ENCODE measurements at regions not wholly inside any gene's neighbourhood (a gene's known extent, or its start where the extent isn't known, plus 50 kb on each side); places are given as distances from the start of the nearest gene placed in this dataset.

DNA sequence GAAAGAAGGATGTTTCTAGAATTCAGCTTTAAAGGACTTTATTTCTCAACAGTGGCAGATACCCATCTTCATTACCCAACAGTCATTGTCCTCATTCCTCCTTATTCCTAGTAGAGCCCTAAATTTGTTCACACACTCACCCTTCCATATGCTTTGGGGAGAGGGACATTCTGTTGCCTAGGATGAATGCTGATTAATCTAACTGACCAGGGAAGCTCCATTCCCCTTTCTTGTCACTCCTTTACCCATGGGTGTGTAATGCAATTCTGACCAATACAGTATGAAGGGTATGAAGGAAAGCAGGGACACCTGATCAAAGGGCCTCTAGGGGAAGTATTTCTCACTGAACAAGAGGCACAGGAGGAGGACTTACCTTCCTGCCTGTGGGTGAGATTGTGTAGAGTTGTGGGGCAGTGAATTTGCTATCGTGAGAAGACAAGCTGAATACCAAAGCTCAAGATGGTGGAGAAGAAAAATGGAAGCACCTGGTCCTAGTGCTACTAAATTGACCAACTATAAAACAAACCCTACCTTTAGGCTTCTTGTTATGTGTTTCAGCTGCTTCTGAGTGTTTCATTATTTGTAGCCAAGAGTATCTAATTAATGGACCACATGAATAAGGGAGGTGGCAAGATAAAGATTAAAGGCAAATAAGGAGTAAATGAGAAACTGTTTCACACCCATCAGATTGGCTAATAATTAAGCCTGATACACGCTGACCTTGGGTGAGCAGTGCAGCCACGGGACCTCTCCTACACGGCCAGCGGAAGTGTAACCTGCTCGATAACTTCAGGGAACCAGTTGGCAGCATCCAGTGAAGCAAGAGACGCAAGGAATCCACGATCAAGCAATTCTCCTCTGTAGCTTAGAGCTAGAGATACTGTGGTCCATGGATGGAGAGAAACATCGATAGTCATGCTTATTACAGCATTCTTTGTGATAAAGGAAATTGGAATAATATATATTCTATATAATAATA lies 202.3 kb downstream of the MYCN start:
- DNase-seq (ENCODE audit: extremely low spot score, insufficient read length, low read depth) (no peak), FAIRE-seq (no peak)

DNA sequence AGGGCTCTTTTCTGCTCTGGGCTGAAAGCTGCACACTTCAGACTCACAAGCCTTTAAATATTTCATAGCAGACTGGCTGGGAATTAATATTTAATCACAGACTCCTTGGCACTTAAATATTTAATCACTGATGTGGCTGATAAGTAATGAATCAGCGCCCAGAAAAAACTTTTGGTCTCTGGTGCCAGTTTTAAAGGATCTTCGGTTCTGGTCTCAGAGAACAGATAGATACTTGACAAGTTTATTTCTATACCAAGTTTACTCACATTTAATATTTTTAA lies 201.2 kb downstream of the MYCN start:
- DNase-seq (ENCODE audit: extremely low spot score, insufficient read length, low read depth) (no peak), FAIRE-seq (no peak)

GRCh38 chr2:16140771-16141640 lies 200.7 kb downstream of the MYCN start:
- no peak for FAIRE-seq
- no peak for DNase-seq (ENCODE audit: extremely low spot score, insufficient read length, low read depth)

DNA sequence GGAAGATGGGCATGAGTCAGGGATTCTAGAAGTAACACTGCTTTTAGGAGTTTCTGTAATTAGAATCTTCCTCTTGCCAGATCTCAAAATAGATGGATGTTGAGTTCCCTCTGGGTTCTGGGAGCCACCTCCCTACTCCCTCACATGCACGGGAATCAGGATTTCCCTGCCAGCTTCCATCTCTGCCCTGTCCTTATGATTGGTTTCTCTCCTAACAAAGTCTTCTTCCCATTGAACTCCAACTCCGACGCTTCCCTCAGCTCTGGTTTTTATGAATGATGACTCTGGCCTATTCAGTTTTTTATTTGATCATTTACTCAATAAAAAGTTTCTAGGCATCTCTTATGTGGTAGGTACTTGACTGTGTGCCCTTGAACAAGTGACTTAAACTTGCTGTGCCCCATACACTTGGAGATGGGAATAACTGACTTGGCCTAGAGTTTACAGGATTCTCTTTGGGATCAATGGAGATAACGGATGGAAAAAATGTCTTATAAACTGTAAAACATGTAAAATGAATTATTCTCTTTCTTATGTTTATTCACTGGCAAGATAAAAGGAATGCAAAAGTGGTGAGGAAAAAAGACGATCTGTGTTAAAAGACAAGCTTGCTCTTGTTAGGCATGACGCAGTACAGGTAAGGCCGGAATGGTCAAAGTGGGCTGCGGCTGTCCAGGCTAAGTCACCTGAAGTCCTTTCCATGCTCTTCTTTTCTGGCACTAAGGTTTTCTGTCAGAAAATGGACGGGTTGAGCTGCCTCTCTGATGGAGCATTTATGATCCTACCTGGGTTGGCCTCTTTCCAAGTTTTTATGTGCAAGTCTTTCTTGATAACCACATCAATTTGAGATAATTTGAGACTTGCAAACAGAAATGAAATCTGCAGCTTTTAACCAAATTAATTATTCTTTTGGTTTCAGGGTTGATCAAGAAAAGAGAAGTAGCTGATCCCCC lies 199.6 kb downstream of the MYCN start:
- DNase-seq (ENCODE audit: extremely low spot score, insufficient read length, low read depth), result no peak
- no peak for FAIRE-seq

GRCh38 chr2:16138811-16139662 lies 198.7 kb downstream of the MYCN start:
- FAIRE-seq, result no peak
- no peak for DNase-seq (ENCODE audit: extremely low spot score, insufficient read length, low read depth)

GRCh38 chr2:16137080-16137755 lies 196.9 kb downstream of the MYCN start:
- FAIRE-seq, result no peak

GRCh38 chr2:16136461-16137035 lies 196.2 kb downstream of the MYCN start:
- FAIRE-seq (no peak), DNase-seq (ENCODE audit: extremely low spot score, insufficient read length, low read depth) (no peak)

More at GRCh38 chr2:16137080-16137755, 196.9 kb downstream of the MYCN start:
- no peak for DNase-seq (ENCODE audit: extremely low spot score, insufficient read length, low read depth)

DNA sequence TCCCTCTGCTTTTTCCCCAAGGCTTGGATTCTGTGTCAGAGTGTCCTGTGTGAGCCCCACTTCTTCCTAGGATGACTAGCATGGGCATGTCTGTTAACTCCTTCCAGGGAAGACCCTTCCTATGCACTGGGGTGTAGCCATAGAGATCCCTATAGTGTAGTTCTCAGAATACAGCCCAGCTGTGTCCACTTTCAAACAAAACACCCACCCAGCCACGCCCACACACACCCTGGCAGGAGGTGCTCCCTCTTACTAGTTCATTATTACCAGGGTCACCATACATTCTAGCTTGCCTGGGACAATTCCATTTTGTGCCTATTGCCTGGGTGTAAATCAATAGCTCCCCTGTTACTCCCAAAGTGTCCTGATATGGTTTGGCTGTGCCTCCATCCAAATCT lies 195.6 kb downstream of the MYCN start:
- DNase-seq (ENCODE audit: extremely low spot score, insufficient read length, low read depth) (no peak), FAIRE-seq (no peak)

GRCh38 chr2:16135196-16135912 lies 195.0 kb downstream of the MYCN start:
- no peak for DNase-seq (ENCODE audit: extremely low spot score, insufficient read length, low read depth)

DNA sequence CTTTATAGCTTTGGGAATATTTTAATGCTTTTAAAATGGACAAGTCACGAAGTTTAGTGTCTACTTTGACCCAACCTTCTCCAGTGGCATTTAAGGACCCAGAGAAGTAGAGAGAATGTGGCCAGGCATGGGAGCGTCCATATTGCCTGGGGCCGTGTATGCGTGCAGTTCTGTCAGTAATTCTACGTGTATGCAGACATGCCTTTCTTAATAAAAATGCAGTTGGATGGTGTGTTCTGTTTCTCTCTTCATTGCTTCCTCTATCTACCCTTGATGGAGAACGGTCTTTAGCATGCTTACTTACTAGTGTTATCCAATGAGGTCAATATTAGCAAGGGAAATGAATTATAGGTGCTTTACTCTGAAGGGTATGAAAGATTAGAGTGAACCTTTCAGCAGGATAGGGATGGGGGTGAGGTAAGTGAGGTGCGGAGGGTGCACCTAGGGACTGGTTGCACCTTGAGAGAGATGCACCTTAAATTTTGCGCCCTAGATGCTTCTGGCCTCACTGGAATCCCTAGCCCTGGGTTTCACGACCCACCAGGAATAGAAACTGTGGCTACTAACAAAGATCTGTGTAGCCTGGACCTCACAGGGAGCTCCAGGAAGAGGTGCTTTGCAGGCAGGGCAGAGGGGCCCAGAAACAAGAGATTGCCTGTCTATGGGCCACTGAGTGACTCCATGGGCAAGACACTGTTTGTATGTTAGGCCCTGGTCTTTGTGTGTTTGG lies 194.3 kb downstream of the MYCN start:
- DNase-seq (ENCODE audit: extremely low spot score, insufficient read length, low read depth) (no peak), FAIRE-seq (no peak)

More at GRCh38 chr2:16135196-16135912, 195.0 kb downstream of the MYCN start:
- no peak for FAIRE-seq

GRCh38 chr2:16130906-16131400 lies 190.6 kb downstream of the MYCN start:
- DNase-seq (ENCODE audit: extremely low spot score, insufficient read length, low read depth), result no peak

GRCh38 chr2:16130541-16130880 lies 190.2 kb downstream of the MYCN start:
- no peak for FAIRE-seq

More at GRCh38 chr2:16130906-16131400, 190.6 kb downstream of the MYCN start:
- FAIRE-seq, result no peak

GRCh38 chr2:16129716-16130540 lies 189.6 kb downstream of the MYCN start:
- no peak for DNase-seq (ENCODE audit: extremely low spot score, insufficient read length, low read depth)
- FAIRE-seq, result no peak

More at GRCh38 chr2:16130541-16130880, 190.2 kb downstream of the MYCN start:
- DNase-seq (ENCODE audit: extremely low spot score, insufficient read length, low read depth), result no peak

DNA sequence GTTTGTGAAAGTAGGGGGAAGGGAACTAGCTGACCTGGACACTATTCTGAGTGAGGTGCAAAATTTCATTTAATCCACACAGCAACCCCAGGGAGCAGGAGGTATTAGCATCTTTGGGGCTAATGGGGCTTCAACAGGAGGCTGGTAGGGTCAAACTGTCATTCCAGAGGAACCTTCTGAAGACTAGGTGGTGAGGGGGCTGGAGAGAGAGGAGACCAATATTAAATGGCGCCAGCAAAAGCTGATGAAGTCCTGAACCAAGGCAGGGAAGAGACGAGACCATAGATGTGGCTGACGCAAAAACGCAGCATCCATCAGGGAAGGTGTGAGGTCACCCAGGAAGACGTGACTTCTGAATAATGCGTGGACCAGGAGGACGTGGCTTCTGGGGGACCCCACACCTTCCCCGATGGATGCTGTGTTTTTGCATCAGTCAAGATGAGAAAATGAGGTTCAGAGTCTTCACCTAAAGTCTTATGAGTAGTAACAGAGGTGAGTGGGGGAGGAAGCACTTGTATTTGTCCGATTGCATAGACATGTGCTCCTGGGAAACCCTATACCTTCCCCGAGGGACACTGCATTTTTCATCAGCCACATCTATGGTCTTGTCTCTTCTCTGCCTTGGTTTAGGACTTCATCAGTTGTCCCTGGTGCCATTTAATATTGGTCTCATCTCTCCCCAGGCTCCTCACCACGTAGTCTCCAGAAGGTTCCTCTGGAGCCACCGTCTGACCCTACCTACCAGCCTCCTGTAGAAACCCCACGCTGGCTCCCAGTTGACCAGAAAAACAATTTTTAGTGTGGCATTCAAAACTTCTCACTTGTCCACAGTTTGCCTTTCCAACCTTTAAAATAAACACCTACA lies 188.6 kb downstream of the MYCN start:
- DNase-seq (ENCODE audit: extremely low spot score, insufficient read length, low read depth) (no peak), FAIRE-seq (no peak)

DNA sequence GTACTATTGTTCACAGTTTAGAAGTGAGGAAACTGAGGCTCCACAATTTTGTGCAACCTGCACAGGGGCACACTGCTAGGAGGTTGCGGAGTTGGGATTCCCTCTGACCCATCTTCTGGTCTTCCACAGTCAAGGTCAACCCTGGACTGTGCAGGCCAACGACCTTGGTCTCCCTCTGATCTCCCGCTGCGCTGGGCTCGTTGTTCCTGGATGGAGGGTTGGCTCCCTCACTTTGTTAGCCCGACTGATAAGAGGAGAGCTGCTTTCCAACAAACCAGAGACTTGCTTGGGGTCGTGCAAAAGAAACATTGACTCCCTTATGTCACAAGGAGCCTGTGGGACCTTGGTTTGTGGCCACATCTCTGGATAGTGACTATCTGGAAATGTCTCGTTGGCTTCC lies 187.6 kb downstream of the MYCN start:
- FAIRE-seq (no peak), DNase-seq (ENCODE audit: extremely low spot score, insufficient read length, low read depth) (no peak)

All from GM18507 (cell line).